ENCODE measurements at regions not wholly inside any gene's neighbourhood (a gene's known extent, or its start where the extent isn't known, plus 50 kb on each side); places are given as distances from the start of the nearest gene placed in this dataset.

DNA sequence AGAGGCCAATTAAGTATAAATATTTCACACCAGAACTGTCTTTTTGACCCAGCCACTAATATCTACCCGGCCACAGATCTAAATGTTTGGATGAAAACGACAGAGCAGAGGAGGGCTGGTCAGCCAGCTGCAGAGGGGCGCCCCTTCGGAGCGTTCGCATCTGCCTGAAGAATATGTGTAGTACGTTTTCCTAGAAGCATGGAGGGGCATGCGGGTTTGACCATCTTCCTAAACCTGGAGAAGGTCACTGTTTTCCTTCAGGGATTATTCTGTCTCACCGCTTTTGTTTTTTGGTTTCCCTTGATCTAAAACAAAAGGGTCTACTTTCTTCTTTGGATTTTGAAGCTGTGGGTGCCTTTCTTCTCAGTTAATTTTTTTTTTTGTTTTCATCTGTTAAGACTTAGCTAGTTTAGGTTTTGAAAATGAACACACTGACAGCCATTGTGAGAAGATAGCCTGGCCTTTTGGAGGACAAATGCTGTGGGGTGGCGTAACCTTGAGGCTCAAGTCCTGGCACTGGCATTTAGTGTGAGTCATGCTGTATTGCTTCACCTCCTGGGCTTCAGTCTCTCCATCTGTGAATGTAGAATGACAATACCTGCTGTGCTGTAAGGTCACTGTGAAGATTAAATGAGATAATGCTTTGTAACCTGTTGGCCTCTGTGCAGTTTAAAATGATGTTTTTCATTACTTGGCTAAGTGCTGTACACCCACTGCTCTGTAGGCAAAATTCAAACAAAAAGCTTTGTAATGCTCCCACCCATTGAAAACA, 74.1 kb upstream of the IRF2BP2 start:
- DNase-seq: no peak

DNA sequence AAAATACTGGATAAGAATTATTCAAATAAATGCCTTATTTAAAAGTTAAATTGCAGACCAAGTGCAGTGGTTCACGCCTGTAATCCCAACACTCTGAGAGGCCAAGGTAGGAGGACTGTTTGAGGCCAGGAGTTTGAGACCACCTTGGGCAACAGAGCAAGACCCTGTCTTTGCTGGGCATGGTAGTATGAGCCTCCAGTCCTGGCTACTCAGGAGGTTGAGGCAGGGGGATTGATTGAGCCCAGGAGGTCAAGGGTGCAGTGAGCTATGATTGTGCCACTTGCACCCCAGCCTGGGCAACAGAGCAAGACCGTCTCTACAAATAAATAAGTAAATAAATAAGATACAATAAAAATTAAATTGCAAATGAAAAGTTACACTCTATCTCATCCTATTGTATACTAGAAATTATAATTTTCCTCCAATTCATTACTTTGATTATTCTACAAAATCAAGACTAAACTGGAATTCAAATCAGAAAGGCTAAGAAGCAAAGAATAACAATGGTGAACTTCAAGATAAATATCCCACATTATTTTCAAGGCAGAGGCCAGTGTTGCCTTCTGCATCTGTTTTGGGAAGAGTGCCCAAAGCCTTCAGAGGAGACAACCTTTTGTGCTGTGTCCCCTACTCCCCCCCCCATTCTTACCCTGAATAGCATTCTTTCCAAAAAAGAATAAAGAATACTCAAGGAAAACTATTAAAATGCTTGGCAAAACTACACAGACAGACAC, 73.3 kb upstream of the IRF2BP2 start:
- DNase-seq: no peak

DNA sequence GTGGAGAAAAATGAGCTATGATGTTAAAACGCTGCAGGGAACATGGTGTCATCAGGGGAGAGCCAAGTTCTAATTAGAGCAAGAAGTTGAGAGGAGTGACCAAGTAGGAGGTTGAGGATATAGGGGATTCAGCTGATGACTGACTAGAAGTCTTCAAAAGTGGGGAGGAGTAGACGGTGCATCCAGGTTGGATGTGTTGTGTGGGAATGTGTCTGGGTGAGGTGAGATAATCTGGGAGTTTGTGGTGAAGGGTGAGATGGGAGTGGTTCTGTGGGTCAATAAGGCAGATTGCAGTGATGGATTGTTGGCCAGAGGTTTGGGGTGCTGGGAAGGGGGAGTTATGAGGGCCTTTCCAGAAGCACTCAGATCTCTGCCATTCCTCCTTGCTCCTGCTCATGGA, 72.0 kb upstream of the IRF2BP2 start:
- DNase-seq: no peak

DNA sequence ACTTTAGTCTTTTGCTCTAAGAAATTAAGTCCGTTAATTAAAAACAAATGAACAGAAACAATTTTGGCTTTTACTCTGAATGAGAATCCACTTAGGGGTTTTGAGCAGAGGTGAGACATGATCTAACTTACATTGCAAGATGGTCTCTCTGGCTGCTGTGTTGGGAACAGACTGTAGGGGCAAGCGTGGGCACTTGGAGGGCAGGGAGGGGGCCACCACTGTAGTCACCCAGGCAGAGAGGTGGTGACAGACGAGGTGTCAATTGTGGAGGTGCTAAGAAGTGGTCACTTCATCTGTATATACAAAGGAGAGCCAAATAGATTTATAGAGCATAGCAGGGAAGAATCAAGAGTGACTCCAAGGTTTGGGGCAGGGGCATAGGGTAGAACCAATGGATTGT, 71.1 kb upstream of the IRF2BP2 start:
- DNase-seq: no peak

DNA sequence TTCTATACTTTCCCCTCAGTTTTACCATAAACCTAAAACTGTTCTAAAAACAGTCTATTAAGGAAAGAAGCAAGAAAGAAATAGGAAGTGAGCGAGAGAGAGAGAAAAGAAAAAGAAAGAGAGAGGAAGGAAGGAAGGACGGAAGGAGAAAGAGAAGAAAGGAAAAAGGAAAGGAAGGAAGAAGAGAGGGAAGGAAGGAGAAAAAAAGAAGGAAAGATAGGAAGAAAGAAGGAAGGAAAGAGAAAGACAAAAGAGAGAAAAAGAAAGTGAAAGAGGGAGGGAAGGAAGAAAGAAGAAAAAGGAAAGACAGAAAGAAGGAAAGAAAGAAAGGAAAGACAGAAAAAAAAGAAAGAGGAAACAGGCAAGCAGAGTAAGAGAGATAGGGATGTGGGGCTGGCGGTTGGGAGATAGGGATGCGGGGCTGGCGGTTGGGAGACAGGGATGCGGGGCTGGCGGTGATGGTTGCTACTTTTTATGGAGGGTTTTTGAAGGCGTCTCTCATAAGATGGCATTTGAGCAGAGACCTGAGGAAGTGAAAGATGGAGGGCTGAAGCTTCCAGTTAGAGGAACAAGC, 70.4 kb upstream of the IRF2BP2 start:
- DNase-seq: no peak

DNA sequence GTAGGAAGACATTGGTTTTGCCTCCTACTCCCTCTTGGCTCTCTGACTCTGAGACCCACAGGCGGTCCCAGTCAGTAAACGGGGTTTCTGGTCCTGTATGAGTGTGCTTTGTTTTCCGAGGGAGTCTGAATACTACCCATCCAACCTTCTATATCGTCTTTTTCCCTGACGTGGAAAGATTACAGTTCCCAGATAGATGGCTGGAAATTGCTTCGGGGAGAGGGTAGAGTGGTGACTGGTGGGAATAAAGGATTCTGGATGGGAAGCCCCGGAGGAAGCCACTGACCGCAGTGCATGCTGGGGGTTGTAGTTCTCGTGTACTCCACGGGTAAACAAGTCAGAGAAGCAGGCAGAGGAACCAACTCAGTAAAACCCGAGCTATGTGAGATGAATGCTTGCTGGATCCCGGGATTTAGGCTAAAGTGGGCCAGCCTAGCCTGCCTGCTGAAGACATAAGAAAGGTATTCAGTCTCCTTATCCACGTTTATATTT, 66.2 kb upstream of the IRF2BP2 start:
- peak; percentile 43 to 50 for DNase-seq

DNA sequence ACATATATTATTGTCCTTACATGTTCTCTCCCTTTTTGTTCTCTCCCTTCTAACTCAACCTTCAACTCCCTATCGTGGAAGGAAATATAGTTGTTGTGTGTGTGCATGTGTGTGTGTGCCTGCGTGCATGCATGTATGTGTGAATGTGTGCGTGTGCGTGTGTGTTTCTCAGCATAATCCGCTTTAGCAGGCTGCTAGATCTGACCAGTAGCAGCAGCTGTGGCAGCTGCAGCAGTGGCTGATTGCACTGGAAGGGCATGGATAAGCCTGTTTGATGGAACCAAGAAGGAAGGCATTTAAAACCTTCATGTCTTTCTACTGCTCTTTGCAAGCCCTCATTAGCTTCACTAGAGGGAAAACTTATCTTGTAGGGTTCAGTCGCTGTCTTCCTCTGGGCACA, 65.6 kb upstream of the IRF2BP2 start:
- no peak for DNase-seq

DNA sequence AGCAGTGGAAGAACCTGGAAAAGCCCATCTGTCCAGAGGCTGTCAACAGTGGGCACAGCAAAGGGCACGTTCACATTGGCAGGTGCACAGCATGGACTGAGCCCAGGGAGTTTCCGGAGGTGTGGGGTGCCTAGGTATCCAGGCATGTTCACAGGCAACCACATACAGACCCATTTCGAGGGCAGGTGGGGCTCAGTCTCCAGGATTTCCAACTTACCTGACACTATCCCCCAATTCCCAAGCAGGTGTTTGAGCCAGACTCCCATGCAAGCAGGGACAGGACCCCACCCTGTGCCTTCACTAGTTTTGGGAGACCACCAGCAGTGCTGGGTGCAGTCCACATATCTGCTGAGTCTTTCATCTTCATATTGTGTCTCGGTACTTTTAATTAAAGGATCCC, 65.0 kb upstream of the IRF2BP2 start:
- DNase-seq: no peak

DNA sequence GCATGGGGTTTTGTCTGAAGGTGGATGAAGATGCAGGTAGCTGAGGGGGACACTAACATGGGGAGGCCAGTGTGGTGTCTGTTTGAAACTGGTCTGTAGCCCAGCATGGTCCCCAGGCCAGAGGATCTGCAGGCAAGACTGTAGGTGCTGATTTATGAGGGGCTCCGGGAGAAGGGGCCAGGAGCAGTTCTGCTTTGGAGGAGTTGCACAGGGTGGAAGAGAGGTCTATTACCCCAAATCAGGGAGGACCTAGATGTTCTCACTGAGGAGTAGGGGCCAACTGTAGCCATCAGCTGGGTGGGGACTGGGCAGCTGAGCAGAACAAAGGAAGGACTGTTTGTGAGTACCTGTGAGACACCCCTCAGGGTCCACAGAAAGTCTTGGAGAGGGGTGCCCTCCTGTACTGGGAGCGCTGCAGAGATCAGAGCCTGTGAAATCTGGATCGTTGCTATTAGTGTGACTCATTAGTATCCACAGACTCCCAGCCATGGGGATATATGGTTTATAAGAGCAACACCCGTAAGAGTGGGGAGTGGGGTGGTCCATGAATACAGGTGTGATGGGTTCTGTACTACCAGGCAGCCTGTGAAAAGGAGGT, 64.3 kb upstream of the IRF2BP2 start:
- DNase-seq: no peak

DNA sequence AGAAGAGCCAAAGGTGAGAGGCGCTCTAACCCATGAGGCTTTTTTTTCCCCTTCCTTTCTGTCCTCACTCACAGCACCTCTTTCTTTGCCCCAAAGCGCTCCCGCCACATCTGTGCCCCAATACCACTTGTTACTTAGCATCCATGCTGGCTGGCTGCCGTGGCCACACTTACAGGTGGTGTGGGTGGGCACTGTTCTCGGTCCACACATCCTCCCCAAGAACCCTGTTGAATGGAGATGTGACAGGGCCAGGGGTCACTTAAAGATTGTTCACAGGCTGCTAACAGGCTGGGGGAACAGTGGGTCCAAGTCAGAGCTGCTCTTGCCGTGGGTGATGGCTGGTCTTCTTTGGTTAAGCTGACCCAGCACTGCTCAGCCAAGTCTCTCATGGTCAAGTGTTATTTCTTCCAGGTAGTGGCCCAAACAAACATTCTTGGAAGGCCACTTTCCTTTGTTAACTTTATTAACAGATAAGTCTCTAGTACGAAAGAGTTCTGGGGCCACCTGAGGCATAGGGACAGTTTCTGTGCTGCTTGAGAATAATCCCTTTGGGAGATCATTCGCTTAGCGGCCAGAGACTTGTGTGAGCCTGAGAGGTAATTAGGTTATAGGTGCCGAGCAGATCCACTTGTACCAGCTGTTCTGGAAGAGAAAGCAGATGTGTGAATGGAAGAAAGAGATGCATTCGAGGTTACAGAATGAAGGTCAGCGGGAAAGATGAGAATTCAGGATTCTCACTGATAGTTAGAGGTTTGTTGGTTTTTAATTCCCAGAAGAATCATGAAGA, 62.6 kb upstream of the IRF2BP2 start:
- no peak for DNase-seq

DNA sequence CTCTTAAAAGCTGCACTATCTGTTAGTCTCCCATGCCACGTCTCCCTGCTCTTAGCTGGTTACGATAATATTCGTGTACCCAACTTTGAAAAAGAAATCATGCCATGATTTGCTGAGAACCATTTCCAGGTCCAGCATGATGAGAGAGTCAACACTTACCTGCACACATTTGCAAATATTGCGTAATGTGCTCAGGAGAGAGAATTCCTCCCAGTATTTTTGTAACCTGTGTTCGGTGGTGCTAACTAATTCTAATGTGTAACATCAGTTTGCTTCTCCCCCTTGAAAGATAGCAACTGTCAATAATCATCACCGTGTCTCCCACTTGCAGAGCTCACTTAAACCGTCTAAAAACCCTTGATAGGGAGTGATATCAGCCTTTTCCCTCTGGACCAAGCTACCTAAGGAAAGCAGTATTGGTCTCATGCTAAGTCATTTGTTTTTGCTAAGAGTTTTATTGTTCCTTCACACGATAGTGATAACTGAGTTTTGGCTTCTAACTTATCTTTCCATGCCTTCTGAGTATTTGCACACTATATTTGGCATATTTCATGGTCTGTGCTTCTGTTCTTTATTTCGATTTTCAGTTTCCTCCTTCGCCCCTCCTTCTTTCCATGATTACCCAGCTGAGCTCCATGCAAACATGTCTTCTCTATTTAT, 61.1 kb upstream of the IRF2BP2 start:
- no peak for DNase-seq

DNA sequence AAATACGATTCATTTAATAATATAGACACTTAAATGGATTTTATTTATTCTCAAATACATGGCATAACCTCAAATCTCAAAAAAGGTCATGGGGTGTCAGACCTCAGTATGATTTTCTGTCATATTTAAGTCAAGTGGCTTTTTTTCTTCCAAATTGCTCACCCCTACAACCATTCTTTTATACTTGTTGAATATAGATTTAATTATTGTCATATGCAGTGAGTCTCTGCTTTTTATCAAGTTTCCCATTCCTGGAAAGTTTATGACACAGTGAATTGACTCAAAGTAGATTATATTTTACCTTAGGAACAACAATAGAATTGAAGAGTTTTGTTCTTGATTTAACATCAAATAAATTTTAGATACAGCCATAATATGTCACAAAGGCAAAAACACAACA, 59.5 kb upstream of the IRF2BP2 start:
- DNase-seq: no peak

DNA sequence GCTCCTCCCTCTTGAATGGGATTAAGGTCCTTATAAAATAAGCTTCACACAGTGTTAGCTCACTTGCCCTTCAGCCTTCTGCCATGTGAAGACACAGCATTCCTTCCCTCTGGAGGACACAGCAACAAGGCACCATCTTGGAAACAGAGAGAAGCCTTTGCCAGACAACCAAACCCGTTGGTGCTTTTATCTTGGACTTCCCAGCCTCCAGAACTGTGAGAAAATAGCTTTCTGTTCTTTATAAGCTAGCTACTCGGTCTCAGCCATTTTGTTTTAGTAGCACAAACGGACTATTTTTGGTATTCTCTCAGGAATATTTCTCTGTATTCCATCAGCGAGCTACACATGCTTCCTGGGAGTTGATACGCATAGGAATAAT, 58.6 kb upstream of the IRF2BP2 start:
- DNase-seq: no peak

DNA sequence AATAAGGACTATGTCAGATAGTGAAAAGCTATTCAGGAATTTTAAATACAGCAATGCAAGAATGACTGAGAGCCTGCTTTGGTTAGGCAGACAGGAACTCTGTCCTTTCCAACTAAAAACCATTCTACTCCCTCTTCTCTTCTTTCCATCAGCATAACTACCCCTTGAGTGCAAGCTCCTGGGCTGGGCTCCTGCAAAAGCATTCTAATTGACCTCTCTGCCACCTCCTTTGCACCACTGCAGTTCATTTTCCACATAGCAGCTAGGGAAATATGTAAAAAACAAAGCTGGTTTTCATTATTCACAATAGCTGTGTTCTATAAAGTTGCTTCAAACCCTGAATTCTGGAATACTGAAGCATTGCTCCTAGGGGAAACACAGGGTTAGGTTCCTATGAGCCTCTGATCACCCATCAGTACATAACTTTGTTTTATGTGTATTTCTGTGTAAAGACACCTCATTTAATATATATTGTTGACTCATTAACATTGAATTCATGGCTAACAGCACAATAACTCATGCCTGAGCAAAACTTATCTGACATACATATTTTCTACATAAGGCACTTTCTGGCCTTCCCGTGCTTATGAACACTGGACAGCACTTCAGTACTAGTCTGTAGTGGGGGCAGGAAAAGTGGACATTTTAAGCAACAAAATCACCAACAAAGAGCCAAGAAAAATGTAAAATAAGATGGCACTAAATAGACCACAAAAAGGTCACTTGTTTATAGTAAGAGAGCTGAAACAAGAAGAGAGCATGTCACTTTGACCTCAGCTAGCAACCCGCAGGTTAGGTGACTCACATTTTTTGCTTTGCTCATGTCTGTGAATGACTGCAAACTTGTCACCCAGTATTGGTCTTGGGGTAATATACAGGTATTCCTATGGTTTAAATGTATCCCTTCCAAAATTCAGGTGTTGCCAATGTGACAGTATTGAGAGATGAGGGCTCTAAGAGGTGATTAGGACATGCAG, 57.9 kb upstream of the IRF2BP2 start:
- DNase-seq: no peak

DNA sequence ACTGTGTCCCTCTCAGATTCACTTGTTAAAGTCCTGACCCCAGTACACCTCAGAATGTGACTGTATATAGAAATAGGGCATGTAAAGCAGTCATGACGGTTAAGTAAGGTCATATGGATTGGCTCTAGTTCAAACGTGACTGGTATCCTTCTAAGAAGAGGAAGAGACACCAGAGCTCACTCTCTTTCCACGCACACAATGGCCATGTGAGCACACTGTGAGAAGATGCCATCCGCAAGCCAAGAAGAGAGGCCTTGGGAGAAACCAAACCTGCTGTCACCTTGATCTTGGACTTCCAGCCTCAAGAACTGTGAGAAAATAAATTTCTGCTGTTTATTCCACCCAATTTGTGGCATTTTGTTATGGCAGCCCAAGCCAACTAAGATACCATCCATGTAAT, 56.8 kb upstream of the IRF2BP2 start:
- DNase-seq: no peak

DNA sequence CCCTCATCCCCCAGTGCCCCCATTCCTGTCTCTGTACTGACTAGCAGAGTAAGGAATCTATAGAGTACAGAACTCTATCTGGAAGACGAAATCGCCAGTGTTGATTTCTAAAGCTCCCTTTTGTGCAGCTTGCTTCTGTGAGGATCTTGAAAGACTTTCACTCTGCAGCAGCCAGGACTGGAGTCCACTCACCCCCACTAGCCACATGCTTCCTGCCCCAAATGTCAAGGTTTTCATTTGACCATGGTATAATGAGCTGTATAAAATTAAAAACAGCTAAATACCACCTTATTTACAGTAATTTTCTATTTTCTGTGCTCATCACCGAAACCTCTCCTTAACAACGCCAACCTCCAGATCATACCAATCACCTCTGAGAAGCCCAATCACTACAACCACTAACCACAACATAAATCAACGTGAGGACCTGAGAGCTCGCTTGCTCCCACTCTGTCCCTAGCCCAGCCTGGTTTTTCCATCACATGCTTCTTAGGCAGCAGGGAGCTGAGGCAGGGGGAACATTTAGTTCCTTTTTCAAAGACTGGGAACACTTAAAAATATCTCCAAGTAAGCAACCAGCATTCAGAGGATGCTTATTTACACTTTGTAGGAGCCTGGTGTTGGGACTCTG, 56.1 kb upstream of the IRF2BP2 start:
- no peak for DNase-seq

DNA sequence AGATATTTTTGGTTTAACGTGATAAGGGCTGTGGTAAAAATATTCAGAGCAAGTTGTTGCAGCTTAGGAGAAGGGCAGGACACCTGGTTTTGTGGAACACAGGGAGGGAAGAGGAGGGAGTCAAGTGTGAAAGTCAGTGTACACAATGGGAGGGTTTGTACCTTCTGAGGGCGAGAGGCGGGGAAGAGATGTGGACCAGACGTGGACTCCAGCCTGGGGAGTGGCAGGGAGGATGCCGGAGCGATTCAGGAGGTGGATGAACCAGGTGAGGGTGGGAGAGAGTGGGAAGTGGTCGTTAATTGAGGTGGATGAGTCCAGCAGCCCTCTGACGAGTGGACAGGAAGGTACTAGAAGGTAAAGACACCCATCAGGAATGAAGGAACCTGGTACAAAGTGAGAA, 52.2 kb upstream of the IRF2BP2 start:
- no peak for DNase-seq

DNA sequence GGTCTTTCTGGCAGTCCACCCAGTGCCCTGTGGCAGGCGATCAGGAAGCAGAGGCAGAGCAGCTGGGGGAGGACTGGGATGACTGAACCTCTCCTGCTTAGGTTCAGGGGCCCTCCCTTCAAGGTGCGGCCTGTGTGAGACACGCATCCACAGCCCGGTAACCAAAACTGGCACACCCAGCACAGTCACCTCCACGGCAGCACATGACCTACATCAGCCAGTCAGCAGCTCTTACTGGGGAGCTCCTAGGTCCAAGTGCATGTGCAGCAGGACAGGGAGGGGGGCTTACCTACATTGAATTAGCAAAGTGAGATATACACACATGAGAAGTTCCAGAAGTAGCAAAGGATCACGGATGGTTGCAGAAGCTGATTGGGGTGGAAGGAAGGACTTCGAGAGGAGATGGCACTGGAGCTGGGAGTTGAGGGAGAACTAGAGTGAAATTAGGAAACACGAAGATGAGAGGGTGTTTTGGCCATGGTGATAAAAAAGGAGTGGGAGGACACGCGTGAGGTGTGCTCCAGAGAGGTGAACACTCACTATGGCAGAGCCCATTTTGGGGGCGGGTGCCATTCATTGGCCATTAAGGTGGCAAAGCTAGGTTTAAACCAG, 51.4 kb upstream of the IRF2BP2 start:
- no peak for DNase-seq

DNA sequence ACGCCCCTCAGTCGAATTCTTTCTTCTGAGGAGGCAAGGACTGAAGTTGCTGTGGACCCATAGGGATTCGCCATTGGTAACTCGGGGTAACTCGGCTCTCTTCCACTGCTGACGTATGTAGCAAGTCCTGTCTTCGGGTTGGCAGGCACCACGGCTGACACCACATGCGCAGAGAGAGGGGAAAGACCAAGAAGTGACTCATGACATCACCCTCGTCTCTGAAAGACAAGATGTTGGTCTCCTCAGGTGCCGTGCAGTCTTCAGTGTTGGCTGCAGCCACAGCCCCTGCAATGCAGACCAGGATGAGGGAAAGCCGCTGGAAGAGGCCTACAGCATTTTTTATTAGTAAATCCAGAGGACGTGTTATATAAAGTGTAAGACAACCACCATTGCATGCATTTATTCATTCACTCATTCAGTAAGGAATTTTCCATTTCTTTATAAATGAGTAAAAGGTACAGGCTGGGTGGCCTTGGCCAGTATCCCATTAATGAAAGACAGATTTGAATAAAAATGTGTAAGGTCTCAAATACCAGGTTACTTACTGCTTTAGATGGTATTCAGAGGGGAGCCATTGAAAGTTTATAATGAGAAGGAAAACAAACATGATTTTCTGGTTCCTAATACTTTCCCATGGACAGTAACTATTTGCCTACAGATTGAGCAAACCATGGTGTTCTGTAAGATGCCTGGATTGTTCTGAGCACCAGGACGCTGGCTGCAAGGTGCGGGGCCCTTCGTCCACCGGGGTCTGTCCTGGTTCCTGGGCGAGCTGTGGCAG, 50.7 kb upstream of the IRF2BP2 start:
- no peak for DNase-seq

Measured in stimulated activated CD4-positive, alpha-beta T cell treated with anti-CD3 and anti-CD28 coated beads, Interleukin-4, amount 100 ng/mL, for 4 hours (primary cell).